HL-60/S4 treated with retinoic acid at 250 ng/mL for 4 days and 3 days (cell line): ENCODE measurements at regions not wholly inside any gene's neighbourhood (a gene's known extent, or its start where the extent isn't known, plus 50 kb on each side); places are given as distances from the start of the nearest gene placed in this dataset.
"Not testable (repeated sequence)": the region's sequence is repeated elsewhere in the genome, so short reads cannot be mapped to it uniquely, and the experiment has no call there.

Experiments
- in situ Hi-C: fragments of 300-500 bp; cut with MboI; formaldehyde crosslinking; loops from 2 replicates; pipeline ENCODE4 v1.7.0; 2022; ENCODE audit warnings: low sequenced_read_pairs

DNA sequence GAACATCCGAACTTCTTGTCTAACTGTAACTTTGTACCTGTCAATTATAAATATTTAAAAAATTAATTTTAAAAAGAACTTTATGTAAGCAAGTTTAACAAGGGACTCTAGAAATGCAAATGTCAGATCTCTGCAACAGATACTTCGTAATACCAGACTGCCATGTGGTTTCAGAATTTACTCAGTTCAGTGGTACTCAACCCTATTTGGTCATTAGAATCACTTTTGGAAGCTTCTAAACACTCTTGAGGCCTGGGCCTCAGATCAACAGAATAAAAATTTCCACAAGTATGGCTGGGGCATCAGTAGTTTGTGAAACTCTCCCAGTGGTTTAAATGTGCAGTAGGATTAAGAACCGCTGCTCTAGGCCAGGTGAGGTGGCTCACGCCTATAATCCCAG, 139.5 kb upstream of the SMYD2 start:
- in situ Hi-C loops: no loop called here

DNA sequence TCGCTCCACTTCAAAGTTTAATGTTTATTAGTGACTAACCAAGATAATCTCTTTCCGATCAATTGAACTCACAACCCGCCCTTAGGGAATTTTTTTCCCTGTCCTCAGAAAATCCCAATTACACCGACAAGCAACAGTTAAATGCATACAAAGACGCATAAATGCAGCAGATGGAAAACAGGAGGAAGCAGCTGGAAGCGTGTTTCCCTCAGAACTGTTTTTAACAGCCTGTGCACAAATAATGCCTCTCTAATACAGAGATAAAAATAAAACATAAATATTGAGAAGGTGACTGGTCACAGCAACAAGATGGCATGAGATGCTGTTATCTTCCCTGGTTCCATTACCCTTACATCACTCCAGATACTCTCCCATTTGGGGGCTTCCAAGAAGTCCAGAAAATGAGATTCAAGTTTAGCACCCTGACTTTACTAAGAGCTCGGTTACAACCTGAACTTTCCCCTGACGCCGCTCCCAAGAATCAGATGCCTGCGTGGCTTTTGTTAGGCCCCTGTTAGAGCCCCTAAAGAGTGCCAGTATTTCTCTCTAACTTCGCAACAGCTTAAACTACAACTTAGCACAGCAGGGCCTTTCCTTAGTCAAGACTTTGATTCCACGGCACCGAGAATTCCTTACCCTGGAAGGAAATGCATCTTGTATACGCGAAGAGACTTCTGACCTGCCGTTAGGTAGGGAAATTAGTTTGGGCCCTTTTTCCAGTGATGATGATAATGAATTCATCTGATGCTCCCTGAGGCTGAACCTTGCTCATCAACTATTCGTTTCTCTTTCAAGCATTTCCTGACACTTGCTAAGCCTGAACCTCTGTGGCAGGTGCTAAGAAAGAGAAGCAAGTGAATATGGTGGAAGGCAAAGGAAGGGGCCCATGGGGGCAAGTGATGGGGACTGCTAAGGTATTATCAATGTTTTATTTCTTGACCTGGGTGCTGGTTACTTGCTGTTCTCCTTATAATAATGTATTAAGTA, 137.7 kb upstream of the SMYD2 start:
- in situ Hi-C loops: no loop called here

DNA sequence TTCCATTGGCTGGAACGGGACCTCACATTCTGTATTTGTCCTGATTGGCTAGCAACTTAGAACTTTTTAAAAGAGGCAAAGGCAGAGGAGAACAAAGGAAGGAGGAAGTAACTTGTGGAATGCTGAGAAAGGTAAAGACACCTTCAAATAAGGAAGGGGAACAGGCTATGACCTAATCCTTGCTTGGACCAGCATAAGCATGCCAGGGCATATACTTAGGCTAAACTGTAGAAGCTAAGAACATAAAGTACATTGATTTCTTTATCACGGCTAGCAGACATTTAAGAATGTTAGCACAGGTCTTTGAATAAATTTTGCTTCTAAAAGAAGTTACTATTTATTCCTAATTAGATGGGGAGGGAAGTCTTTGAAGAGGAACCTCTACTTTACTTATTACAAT, 136.4 kb upstream of the SMYD2 start:
- in situ Hi-C loops: not testable (repeated sequence)

DNA sequence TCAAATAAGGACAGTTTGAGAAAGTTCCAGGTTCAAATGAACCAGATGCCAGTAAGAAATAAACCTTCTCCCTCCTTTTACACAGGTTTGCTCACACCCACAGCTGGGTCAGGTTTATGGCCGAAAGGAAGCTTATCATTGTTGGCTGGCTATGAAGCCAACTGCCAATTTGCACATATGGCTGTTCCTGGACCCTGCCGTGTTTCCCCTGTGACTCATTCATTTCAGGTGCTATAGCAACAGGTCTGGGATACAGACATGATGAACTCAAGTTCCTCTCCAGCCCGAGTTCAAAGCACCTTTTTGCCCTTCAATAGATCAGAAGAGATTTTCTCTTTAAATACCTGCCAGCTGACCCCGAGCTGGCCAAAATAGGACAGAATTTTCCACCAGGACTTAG, 134.4 kb upstream of the SMYD2 start:
- in situ Hi-C loops: no loop called here

DNA sequence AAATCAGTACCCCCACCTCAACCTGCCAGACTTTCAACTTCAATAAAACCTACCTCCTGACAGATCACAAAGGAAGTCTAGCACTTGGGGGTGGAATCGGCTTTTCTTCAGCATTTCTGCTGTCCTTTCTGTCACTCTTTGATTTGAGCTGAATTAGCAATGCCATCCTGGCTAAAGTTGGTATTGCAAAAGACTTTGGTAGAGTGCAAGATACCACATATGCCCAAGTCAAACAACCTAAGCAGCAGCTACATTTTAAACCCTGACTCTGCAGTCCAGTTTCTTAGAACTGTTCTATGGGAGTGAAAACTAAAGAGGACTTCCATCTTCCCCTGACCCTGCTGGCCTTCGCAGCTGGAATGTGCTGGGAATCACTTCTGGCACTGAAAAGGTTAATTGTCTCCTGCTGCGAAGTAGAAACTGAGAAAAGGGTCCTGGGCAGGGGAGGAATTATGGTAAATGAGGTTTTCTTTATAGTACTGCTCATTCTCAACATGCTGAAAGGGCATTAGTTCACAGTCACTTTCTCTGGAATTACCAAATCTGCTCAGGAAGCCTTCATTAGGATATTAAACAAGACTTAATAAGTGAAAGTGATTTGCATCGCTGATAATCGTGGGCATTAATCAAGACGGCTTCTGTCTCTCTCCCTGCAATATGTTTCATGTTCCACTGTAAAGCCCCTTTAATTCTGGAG, 126.2 kb upstream of the SMYD2 start:
- in situ Hi-C loops: no loop called here

DNA sequence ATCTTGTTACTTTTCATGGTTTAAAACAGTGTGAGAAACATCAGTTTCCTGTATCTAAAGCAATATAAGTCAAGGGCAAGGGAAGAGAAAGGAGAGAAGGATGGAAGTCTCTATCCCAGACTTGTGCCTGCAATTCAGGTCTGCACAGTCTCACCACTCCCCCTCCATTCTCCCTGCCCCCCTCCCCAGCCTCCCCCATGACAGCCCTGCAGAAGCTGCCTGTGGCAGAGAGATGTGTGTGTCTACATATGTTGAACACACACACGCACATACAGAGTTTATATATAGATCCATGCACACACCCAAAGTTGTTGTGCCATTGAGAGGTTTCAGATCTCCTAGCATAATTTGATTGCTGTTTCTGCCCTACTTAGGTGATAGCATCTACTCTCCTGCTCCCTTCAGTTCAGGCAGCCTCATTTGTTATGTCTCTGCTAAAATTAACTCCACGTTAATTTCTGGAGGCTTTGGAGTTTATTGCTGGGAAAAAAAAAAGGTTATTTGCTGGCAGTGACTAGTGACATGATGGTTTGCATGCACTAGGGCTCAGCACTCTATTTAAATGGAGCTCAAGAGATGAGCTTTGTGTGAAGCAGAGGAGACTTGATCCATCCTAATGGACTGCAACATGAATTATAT, 124.9 kb upstream of the SMYD2 start:
- in situ Hi-C loops: no loop called here

DNA sequence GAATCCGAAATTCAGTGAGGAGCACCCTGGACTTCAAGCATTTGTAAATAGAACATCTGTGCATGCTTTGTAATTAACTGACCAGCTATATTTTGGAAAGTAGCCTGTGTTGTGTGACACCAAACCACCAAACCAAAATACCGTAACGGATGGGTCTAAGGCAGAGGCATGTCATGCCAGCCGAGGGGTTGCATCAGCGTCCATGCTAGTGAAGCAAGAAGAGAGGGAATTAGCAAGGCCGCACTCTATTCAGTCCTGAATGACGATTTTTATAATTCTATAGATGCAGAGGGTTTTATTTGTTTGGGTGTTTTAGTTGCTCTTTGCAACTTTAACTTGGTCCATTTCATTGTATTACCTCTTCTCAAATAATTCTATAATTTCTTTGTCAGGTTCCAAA, 116.8 kb upstream of the SMYD2 start:
- in situ Hi-C loops: no loop called here

DNA sequence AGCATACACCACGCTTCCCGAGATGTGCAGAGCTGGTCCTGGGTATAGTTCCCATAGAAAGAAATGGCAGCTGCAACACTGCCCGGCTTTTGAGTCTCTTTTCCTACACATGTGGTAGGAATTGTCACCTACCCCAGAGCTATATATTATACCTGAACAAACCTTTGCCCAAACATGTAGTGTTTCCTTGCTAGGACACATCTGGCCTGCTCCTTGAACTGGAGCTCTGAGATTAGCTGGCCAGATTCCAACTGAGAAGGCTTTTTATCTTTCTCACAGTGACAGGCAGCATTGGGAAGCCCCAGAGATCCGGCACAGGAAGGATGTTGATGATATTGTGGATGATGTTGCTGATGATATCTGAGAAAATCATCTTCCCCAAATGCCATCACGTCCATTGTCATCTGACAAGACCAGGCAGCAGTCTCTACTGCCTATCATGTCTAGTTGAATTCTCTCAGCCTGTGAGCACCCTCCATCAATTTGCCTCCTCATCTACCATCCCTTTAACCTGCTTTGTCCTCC, 115.0 kb upstream of the SMYD2 start:
- in situ Hi-C loops: no loop called here

DNA sequence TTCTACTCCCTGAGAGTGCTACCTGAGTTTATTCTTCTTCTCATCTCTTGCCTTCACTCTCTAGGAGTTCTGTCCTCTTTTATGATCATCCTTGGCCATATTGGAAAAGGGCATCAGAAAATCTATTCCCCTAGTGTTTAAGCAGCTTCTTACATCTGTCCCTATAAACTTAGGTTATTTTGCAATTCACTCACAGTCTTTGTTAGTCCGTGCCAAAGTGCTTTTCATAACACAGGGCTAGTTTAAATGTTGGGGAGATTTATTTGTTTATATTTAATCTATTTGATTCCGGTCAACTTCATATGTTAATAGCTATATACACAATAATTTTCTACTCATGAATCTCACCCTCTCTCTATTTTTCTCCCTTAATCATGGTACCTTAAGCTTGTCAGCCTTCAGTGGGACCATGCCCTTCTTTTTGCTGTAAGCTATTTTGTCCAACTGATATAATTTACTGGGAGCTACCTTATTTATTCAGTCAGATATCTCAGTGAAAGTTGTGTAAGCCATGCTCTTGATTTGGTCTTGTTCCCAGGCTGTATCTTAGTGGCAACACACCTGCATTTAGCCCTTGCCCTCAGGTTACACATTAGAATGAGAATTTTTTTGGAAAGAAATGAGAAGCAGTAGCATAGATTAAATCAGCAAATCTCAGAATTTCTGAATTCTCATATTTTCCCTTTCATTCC, 106.3 kb upstream of the SMYD2 start:
- in situ Hi-C loops: no loop called here

DNA sequence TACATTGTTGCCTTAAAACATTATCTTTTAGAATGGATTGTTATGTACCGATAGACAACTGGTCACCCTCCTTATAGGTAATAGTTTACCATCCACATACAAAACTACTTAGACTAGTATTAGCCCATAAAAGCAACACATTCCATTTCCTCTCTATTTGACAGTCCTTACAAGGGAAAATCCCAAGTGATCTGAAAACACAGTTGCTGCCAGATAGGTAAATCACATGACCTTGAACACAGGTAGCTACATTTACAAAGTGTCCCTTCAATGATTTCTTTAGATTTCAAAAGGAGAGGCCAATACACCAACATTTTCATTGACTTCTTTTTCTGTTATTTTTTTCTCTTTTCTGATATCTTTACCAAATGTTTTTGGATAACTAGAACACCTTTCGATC, 102.9 kb upstream of the SMYD2 start:
- in situ Hi-C loops: no loop called here

DNA sequence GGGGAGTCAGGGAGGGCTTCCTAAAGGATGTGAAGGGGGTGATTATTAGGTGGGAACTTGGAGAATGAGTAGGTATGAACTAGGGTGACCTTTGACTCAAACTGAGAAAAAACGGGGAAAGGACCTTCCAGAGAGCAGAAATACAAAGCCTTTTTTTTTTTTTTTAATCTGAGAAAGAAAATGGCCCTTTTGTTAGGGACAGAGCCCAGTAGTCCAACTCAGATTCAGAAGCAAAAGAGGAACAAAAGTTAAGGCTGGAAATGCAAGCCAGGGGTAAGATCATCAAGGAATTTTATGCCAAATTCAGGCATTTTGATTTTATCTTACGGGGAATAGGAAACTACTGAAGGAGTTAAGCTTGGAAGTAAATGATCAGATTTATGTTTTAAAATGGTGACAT, 96.0 kb upstream of the SMYD2 start:
- in situ Hi-C loops: no loop called here

DNA sequence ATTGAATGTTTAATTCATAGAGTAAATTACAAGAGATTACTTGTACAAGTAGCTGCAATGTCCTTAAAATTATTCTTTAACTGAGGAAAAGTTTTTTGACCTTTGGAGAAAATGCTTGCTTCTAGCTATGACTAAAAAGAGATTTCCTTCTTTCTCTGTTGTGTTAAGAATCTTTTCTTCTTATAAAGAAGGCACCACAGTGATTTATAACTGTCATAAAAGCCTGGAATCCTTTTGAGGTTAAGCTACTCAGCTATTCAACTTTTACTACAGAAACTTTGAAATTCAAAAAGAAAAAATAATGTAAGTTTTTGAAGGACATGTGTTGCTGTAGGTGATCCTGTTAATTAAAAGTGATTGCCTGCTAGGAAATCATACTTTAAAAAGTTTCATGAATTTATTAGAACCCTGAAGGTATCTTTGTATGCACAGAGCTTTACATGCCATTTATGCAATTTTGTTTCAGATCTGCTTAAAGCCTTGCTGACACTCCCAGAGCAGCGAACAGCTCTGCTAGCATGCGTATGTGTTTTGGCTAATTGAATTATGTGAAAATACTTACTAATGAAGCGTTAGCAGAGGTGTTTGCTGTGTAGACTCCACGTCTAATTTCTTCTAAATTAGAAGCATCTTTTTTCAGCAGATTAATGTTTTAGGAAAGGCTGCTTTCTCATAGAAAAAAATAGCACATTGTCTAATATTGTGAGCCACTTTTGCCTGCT, 94.7 kb upstream of the SMYD2 start:
- in situ Hi-C loops: no loop called here

DNA sequence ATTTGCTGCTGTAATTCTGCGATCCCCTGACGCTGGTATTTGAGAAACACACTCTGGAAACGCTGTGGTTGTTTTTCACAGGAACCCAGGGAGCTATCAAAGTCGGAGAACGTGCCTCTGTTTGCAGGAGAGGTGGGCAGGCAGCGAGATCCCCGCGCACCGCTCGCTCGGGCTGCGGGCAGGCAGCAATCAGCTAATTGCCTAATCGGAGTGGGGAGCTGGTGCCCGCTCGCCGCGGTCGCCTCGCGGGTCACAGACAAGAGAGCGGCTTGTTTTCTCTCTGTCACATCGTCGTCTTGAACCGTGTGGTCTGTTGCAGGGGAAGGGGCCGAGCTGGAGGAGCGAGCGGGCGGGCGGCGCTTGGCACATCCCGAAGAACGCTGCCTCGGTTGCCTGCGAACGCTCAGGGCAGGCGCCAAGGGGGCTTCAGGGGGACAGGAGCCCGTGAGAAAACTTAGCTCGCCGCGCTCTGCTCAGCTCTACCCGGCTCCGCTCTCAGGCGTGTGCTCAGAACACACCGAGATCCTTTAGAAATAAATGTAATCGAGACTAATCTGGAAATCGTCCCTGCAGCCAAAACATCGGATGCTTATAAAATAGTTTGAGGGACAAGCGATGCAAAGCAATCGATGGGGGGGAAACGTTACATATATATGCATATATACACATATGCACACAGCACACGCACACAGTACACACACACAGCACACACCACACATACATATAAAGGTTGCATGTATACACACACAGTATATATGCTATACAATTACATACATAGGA, 93.6 kb upstream of the SMYD2 start:
- in situ Hi-C loops: no loop called here

DNA sequence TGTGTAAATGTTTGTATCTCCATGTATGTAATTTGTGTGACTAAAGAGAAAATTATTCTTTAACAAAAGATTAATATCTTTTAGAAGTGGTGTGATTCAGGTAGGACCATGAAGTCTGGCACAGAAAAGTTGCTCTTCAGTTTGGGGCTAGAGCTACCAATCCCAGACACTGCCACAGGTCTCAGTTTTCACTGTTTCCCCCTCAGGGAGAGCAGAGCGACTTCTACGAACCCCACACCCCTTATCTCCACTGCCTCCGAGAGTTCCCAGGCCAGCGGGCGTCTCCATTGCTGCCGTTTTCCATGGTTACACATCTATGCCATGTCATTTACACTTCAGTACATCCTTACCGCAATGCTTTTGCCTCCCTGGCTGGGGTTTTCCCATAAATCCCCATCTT, 93.0 kb upstream of the SMYD2 start:
- in situ Hi-C loops: no loop called here

DNA sequence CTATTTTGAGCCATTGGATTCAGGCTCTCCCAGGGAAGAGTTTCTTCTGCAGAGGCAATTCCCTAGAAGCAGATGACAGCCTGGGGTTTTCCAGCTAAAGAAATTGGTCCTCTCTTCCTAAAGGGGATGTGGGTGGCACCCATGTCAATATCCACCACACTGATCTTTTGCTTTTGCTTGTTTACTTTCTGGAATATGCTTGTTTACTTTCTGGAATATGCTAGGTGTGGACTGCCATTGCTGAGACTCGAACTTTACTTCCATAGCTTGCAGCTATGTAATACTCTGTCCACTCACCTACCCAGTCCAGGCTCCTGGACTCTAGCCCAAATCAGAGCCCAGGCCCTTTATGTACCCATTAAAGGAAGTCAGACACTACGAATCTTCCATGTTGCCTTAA, 92.1 kb upstream of the SMYD2 start:
- in situ Hi-C loops: no loop called here

DNA sequence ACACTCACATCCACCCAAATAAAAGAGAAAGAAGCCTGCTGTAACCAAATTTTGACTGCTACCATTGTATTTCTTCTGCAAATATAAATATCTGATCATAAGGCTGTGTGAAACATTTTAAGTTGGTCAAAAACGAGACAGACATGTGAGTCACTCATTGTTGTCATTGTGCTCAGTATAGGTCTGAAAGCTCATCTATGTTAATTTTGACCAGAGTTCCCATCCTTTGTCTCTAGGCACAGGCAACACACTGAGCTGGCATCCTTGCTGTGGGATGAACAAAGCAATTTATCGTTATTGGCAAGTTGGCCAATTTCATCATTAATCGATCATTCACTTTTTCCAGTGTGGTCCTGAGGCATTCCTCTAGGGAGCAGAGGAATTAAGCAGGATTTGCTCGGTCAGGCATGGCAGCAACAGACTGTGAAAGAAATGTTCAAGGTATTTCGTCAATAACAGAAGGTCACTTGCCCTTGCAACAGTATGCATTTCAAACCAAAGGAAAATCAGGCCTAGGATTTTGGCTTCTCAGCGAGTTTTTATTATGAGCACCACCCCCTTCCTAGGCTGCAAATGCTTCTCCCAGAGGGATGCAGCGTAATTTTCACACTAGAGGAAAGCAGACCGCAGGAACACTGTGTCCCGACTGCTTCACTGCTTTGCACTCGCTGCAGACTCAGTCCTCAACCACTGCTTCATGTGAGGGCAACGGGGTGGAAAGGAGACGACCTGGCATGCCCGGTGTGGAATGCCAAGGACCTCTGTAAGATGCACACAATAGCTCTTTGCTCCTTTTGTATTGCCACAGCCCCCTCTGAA, 87.9 kb upstream of the SMYD2 start:
- in situ Hi-C loops: no loop called here

DNA sequence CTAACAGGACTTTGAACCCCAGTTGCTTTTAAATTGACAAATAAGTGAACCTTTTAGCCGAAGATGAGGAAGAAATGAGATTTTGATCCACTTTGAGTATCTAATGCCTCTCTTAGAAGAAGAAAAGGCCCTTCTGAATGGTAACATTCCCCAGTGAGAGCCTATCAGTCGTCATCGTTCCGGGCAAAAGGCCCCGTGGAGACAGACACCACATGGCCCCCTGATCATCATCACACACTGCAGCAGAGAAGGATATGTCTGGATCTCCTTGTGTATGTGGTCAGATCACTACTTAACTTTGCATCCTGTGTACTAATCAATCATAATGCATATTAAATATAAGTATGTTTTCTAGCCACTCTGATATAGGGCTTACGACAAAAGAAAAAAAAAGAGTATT, 87.3 kb upstream of the SMYD2 start:
- in situ Hi-C loops: no loop called here

DNA sequence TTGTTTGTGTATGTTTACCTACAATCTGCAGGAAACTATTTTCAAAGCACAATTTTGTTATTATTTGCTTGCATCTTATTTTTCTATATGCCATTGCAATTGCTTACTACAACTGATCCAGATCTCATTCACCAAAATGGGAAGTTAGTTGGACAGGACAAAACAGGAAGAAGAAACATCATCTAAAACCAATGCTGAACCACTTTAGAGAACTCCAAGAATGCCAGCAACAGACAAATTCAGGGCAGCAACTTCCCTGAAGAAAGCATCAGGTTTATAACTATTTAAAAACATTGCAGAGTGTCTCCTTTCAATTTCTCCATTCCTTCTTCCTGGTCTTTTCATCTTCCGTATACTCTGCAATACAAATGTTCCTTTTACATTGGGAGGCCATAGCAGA, 82.4 kb upstream of the SMYD2 start:
- in situ Hi-C loops: no loop called here

DNA sequence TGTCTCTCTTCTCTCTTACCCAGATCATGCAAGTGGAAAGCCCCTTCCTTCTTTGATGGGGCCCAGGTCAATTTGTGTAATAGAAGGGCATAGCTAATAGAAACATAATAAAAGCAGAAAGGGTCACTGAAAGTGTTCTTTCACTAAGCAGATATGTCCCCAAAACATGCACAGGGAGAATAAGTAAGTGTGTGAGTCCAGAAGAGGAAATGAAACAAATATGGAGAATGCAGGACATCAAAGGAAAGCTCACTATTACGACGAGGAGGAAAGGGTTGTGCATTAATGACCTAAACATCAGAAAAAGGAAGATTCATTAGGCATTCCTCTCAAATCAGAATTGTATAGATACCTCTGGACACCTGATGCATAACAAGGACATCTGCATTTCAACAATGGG, 81.4 kb upstream of the SMYD2 start:
- in situ Hi-C loops: no loop called here
